GM19351 (cell line): ENCODE measurements at regions not wholly inside any gene's neighbourhood (a gene's known extent, or its start where the extent isn't known, plus 50 kb on each side); places are given as distances from the start of the nearest gene placed in this dataset.
"Not testable (repeated sequence)": the region's sequence is repeated elsewhere in the genome, so short reads cannot be mapped to it uniquely, and the experiment has no call there.

ENCODE experiments used
- ATAC-seq: cut with Tn5 transposase; IDR thresholded peaks from one replicate; pipeline ENCODE4 v1.9.1; 2021; ENCODE audit warnings: mild to moderate bottlenecking, moderate library complexity; ENCODE audit not compliant: unreplicated experiment

- no peak for ATAC-seq
These were observed 207.8 kb downstream of the SIPA1L2 start for GRCh38 chr1:232422098-232422497.

GRCh38 chr1:232421143-232421796, 208.7 kb downstream of the SIPA1L2 start:
- ATAC-seq = no peak

- no peak for ATAC-seq
These were observed 212.2 kb downstream of the SIPA1L2 start for GRCh38 chr1:232417636-232418248.

- ATAC-seq = no peak
These were observed 213.8 kb downstream of the SIPA1L2 start for GRCh38 chr1:232416026-232416568.

GRCh38 chr1:232415481-232415880, 214.5 kb downstream of the SIPA1L2 start:
- not testable (repeated sequence) for ATAC-seq

- ATAC-seq = no peak
These were observed 215.8 kb downstream of the SIPA1L2 start for GRCh38 chr1:232414100-232414499.

GRCh38 chr1:232413674-232414073, 216.3 kb downstream of the SIPA1L2 start:
- ATAC-seq = no peak

GRCh38 chr1:232409584-232409983, 220.3 kb downstream of the SIPA1L2 start:
- ATAC-seq = no peak

- ATAC-seq = no peak
These were observed 222.8 kb downstream of the SIPA1L2 start for GRCh38 chr1:232407120-232407519.

- ATAC-seq = no peak
These were observed 224.2 kb downstream of the SIPA1L2 start for GRCh38 chr1:232405781-232406180.

- ATAC-seq = no peak
These were observed 224.8 kb downstream of the SIPA1L2 start for GRCh38 chr1:232404981-232405731.

GRCh38 chr1:232404227-232404626, 225.7 kb downstream of the SIPA1L2 start:
- ATAC-seq = no peak

GRCh38 chr1:232403017-232403714, 226.8 kb downstream of the SIPA1L2 start:
- no peak for ATAC-seq

GRCh38 chr1:232398823-232399222, 231.1 kb downstream of the SIPA1L2 start:
- no peak for ATAC-seq

- no peak for ATAC-seq
These were observed 236.3 kb downstream of the SIPA1L2 start for GRCh38 chr1:232393444-232394146.

- no peak for ATAC-seq
These were observed 236.9 kb downstream of the SIPA1L2 start for GRCh38 chr1:232393010-232393409.

- ATAC-seq = no peak
These were observed 239.3 kb downstream of the SIPA1L2 start for GRCh38 chr1:232390590-232390989.

- ATAC-seq = no peak
These were observed 240.2 kb downstream of the SIPA1L2 start for GRCh38 chr1:232389744-232390143.

GRCh38 chr1:232388363-232388762, 241.6 kb downstream of the SIPA1L2 start:
- ATAC-seq = no peak

GRCh38 chr1:232386721-232387510, 243.0 kb downstream of the SIPA1L2 start:
- ATAC-seq = no peak
